ENCODE measurements at regions not wholly inside any gene's neighbourhood (a gene's known extent, or its start where the extent isn't known, plus 50 kb on each side); places are given as distances from the start of the nearest gene placed in this dataset.
"Not testable (repeated sequence)": the region's sequence is repeated elsewhere in the genome, so short reads cannot be mapped to it uniquely, and the experiment has no call there.

DNA sequence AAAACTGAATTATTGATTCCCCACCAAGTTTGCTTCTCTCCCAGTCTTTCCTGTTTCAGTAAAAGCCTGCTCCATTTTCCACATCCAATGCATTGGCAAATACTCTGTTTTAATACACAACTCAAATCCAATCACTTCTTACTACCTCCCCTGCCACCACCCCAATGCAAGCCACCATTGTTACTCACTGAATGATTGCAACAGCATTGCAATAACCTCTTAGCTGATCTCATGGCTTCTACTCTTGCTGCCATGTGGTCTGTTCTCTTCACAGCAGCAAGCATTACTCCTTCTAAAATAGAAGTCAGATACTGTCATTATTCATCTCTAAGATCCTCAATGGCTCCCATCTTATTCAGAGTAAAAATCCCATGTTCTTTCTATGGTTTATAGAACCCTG lies 123.4 kb downstream of the ATP6V1G3 start:
- intact Hi-C loops (cut with DNase I) = no loop called here
- no peak for DNase-seq

DNA sequence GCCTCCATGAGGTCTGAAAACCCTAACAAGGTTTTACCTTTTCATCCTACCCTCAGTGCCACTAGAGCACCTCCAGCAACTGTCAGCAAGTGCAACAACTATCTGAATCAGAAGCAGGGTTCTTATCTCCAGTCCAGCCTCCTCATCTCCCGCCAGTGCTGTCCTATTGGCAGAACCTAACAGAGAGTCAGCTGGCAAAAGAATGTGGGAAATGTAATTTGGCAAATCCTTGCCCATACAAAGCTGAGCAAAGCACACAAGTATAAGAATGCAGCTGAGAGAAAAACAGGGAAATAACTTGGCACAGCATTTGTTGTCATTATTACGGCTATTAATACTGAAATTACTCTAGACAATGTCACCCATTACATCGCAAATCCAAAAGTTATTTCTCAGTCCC lies 124.2 kb downstream of the ATP6V1G3 start:
- intact Hi-C loops (cut with DNase I) = no loop called here
- no peak for DNase-seq

- intact Hi-C loops (cut with DNase I) = no loop called here
- DNase-seq = no peak
Observed at GRCh38 chr1:198411240-198411639, 129.2 kb downstream of the ATP6V1G3 start.

DNA sequence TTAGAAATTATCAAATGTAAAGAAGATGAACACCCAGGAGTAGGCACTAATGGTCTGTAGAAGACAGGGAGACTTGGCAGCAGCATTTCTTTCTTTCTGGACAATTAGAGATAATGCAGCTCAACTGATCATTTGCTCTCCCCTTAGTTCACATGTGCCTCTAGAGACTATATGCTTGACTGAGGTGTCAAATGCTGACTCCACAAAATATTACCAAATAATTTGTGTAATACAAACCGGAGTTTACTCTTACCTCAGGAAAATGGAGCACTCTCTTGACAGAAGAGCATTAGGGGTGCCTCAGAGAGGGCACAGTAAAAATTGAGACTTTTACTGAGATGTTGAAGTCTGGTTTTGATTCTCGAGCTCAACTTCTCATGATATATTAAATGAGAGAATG lies 131.8 kb downstream of the ATP6V1G3 start:
- intact Hi-C loops (cut with DNase I) = no loop called here
- no peak for DNase-seq

GRCh38 chr1:198404632-198405031 lies 135.8 kb downstream of the ATP6V1G3 start:
- intact Hi-C loops (cut with DNase I); DNase-seq: not testable (repeated sequence)

DNA sequence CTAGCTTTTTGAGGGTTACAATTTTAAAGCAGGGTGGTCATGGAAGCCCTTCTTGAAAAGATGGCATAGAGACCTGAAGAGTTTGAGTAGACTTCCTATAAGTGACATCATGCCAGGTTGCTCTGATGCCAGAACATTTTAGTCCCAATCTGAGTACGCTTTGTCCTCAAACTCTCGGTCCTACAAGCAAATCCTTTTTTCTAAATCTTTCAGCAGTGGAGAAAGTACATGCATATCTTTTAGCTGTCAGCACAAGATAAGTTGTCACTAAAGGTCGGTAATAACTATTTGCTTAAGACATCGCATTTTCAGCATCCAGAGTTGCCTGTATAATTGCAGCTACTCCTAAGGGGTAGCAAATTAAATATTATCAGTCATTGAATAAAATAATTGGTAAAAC lies 140.4 kb downstream of the ATP6V1G3 start:
- intact Hi-C loops (cut with DNase I) = no loop called here
- DNase-seq = no peak

DNA sequence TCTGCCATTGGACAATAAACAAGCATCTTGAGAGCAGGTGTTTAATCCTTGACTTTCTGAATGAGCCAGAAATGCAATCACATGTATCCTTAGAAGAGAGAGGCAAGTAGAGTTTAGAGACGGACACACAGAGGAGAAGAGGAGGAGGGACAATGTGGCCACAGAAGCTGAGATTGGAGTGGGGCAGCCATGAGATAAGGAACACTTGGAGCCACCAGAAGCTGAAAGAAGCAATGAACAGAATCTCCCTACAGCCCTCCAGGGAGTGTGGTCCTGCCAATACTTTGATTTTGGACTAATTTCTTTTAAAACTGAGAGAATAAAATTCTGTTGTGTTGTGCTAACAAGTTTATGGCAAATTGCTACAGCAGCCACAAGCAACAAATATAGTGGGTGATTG lies 141.0 kb downstream of the ATP6V1G3 start:
- no peak for DNase-seq
- intact Hi-C loops (cut with DNase I) = no loop called here

DNA sequence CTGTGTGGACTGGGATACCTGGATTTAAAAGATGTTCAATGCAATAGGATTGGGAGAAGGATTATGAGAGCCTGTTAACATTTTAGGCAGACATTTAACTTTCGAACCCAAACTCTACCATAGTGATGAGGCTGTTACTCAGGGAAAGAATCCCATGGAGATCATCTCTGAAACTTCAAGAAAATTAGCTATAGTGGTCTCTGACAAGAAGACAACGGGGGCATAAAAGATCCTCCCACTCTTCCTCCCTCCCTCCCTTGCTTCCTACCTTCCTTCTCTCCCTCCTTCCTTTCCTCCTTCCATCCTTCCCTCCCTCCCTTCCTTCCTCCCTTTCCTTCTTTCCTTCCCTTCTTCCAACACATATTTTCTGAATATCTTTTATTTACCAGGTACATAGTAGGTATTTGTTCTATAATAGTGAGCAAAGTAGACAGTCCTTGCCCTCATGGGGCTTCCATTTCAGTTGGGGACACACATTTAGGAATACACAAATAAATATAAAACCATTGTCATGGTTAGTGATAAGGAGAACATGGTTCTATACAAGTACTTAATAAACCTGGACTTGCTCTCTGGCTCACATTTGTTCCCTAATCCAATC lies 143.2 kb downstream of the ATP6V1G3 start:
- no peak for DNase-seq
- intact Hi-C loops (cut with DNase I) = no loop called here

DNA sequence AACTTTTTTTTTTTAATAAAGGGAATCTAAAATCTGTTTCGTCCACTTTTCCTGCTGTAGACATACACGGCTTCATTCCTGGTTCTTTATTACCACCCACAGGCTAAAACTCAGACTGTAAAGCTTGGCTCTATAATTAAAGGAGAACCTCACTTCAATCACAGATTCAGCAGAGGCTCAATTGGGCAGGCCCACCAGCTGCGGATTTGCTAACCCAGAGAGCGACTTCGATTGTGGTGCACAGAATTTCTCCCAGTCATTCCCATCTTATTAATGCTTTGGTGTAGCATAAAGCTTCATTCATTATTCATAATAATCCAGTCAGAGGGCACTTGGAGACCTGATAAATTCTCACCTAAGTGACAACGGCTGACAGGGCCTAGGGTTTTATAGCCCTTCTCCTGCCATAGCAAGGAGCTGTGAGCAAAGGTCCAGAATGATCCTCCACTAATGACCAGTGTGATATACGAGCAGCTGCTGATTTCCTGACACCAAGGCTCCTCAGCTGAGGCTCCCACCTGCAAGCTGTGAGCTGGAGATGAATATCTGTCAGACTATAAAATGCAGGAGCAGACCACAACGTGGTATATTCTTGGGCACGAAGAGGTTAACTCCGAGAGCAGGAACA lies 149.0 kb downstream of the ATP6V1G3 start:
- DNase-seq = peak in 1 of 10 donors; percentile 35
- intact Hi-C loops (cut with DNase I) = no loop called here

DNA sequence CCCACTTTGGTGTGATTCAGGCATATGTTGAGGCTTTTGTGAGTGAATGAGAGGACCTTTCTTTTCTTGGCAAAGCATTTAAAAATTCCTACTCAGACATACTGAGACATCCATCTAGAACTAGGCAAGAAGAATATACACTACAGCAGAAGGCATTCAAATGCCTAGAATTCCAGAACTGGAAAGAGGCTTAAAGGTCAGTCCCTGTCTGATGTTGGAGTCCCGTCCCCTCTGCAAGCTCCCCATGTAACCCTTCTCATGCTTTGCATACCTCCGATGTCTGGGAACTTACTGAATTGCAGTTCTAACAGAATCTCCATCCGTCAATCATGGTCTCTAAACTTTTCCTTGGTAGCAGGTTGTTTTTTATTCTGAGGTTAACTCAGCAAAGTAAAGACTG lies 152.9 kb downstream of the ATP6V1G3 start:
- intact Hi-C loops (cut with DNase I) = no loop called here
- DNase-seq = no peak

DNA sequence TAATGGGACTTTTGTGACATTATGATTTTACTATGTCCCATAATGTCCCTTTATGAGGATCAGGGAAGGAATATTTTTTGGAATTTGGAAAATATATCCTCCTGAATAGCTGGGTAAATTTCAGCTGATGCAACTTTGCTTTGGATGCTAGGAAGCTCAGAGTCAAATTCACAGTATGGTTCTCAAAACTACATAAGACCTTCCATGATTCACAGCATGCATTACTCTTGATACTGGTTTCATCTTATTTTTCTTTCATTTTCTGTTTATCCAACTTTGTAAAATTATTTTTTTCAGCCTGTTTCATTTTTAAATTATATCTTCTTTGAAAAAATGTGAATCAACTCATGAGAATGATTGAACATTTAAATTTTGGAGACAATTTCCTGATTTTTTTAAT lies 160.2 kb downstream of the ATP6V1G3 start:
- intact Hi-C loops (cut with DNase I) = no loop called here
- no peak for DNase-seq

DNA sequence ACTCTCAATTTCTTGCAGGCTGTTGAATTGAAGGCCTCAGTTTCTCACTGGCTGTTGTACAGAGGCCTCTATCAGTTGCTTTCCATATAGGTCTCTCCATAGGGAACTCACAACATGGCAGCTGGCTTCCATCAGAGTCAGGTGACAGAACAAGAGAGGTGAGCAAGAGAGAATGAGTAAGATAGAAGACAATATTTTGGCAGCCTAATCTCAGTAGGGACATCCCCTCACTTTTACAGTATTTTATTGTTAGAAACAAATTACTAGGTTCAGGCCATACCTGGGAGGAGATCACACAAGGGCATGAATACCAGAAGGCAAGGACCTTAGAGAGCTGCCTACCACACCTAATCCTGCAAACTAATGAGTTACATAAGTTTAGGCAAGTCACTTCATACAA lies 162.8 kb downstream of the ATP6V1G3 start:
- no peak for DNase-seq
- intact Hi-C loops (cut with DNase I) = no loop called here

GRCh38 chr1:198374288-198374687 lies 166.2 kb downstream of the ATP6V1G3 start:
- no peak for DNase-seq
- intact Hi-C loops (cut with DNase I) = no loop called here

GRCh38 chr1:198373376-198373775 lies 167.1 kb downstream of the ATP6V1G3 start:
- intact Hi-C loops (cut with DNase I) = no loop called here
- no peak for DNase-seq

Measured in posterior cingulate gyrus (tissue), 11 donors.